Prostate gland (tissue), 2 donors: ENCODE measurements at regions not wholly inside any gene's neighbourhood (a gene's known extent, or its start where the extent isn't known, plus 50 kb on each side); places are given as distances from the start of the nearest gene placed in this dataset.

ENCODE experiments used
- CTCF ChIP-seq, 4 experiments: fragments of 200-600 bp in 2 of 4; fragments of 450-650 bp in 2 of 4; sonication (generic) in 2 of 4; IDR thresholded peaks; 1 replicate in 3 of 4; 2 replicates in 1 of 4; pipeline ENCODE4 v1.5.1; 2016 to 2019; ENCODE audit warnings: antibody characterized with exemption in 4 of 4, mild to moderate bottlenecking in 2 of 4, moderate library complexity in 2 of 4
- POLR2A ChIP-seq: fragments of 450-650 bp; IDR thresholded peaks from one replicate; pipeline ENCODE4 v1.6.1; 2016; ENCODE audit warnings: antibody characterized with exemption, mild to moderate bottlenecking
- POLR2AphosphoS5 ChIP-seq: sonication (generic); formaldehyde crosslinking; IDR thresholded peaks from one replicate; pipeline ENCODE4 v1.6.1; 2017; ENCODE audit warnings: antibody characterized with exemption

- TF ChIP-seq CTCF (IDR thresholded peaks at IDR 0.05) (no peak), POLR2AphosphoS5 (no peak), POLR2A (no peak)
Observed at GRCh38 chr13:107441279-107441678, 774.1 kb downstream of the LIG4 start.
